Spleen (tissue), 7 donors: ENCODE measurements at regions not wholly inside any gene's neighbourhood (a gene's known extent, or its start where the extent isn't known, plus 50 kb on each side); places are given as distances from the start of the nearest gene placed in this dataset.

Source experiments
- POLR2A ChIP-seq, 3 donors: fragments of 450-650 bp; IDR thresholded peaks; one replicate each; pipeline ENCODE4 v1.5.1; 2017; ENCODE audit warnings: antibody characterized with exemption in 3 of 3, mild to moderate bottlenecking in 1 of 3
- TF ChIP-seq, protein P1 (sequence below), 11 experiments: fragments of 200-600 bp in 7 of 11; fragments of 450-650 bp in 4 of 11; sonication (generic) in 4 of 11; IDR thresholded peaks in 8 of 11; conservative IDR thresholded peaks in 3 of 11; 1 replicate in 7 of 11; 2 replicates in 4 of 11; pipeline versions ENCODE4 v1.4.0 to v1.8.0; 2016 to 2021; ENCODE audit warnings: antibody characterized with exemption in 11 of 11, inconsistent platforms in 4 of 11, mild to moderate bottlenecking in 1 of 11
- donor health status: DM: no; HTN: no; CAD: no; lungs with moderate emphysema.
- donor health status: DM: no; HTN: no; CAD: no.
- donor health status: DM: no; HTN: no; CAD: no.

DNA sequence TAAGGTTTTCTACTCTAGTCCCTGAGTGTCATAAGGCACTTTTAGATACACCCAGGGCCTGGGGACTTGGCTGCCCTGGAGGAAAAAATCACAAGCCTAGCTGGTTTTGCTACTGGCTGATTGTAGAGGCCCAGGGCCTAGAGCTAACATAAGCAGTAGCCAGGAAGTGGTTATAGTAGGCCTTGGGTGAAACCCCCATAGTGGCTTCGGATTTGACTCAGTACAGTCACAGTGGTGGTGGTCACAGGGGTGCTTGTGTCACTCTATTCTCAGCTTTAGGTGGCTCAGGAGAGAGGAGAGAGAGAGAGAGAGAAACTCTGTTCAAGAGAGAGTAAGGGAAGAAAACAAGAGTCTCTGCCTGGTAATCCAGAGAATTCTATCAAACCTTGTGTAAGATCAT, 194.5 kb upstream of the EDA2R start:
- no peak for TF ChIP-seq POLR2A (IDR thresholded peaks at IDR 0.05)
- TF ChIP-seq, protein P1, sequence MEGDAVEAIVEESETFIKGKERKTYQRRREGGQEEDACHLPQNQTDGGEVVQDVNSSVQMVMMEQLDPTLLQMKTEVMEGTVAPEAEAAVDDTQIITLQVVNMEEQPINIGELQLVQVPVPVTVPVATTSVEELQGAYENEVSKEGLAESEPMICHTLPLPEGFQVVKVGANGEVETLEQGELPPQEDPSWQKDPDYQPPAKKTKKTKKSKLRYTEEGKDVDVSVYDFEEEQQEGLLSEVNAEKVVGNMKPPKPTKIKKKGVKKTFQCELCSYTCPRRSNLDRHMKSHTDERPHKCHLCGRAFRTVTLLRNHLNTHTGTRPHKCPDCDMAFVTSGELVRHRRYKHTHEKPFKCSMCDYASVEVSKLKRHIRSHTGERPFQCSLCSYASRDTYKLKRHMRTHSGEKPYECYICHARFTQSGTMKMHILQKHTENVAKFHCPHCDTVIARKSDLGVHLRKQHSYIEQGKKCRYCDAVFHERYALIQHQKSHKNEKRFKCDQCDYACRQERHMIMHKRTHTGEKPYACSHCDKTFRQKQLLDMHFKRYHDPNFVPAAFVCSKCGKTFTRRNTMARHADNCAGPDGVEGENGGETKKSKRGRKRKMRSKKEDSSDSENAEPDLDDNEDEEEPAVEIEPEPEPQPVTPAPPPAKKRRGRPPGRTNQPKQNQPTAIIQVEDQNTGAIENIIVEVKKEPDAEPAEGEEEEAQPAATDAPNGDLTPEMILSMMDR (IDR thresholded peaks at IDR 0.05 in 8 of 11, conservative IDR thresholded peaks at IDR 0.05 in 3 of 11): no peak
